GM21528 (cell line): ENCODE measurements at regions not wholly inside any gene's neighbourhood (a gene's known extent, or its start where the extent isn't known, plus 50 kb on each side); places are given as distances from the start of the nearest gene placed in this dataset.
"Not testable (repeated sequence)": the region's sequence is repeated elsewhere in the genome, so short reads cannot be mapped to it uniquely, and the experiment has no call there.

ENCODE experiments used
- ATAC-seq: cut with Tn5 transposase; IDR thresholded peaks from one replicate; pipeline ENCODE4 v1.9.1; 2021; ENCODE audit warnings: mild to moderate bottlenecking, moderate library complexity; ENCODE audit not compliant: unreplicated experiment, low FRiP score

GRCh38 chr12:107826276-107826675, 51.8 kb downstream of the ASCL4 start:
- ATAC-seq: no peak

GRCh38 chr12:107829271-107829670, 54.8 kb downstream of the ASCL4 start:
- ATAC-seq: no peak

GRCh38 chr12:107832441-107832840, 57.9 kb downstream of the ASCL4 start:
- no peak for ATAC-seq

GRCh38 chr12:107840186-107840585, 65.7 kb downstream of the ASCL4 start:
- no peak for ATAC-seq

GRCh38 chr12:107843351-107844311, 69.1 kb downstream of the ASCL4 start:
- no peak for ATAC-seq

GRCh38 chr12:107844312-107844921, 69.9 kb downstream of the ASCL4 start:
- ATAC-seq: no peak

- ATAC-seq: no peak
Observed at GRCh38 chr12:107845226-107845979, 70.9 kb downstream of the ASCL4 start.

- no peak for ATAC-seq
Observed at GRCh38 chr12:107845980-107846659, 71.6 kb downstream of the ASCL4 start.

- ATAC-seq: no peak
Observed at GRCh38 chr12:107847430-107847829, 72.9 kb downstream of the ASCL4 start.

GRCh38 chr12:107847830-107848229, 73.3 kb downstream of the ASCL4 start:
- ATAC-seq: no peak

GRCh38 chr12:107853479-107853878, 79.0 kb downstream of the ASCL4 start:
- ATAC-seq: no peak

- ATAC-seq: no peak
Observed at GRCh38 chr12:107855471-107855870, 81.0 kb downstream of the ASCL4 start.

- ATAC-seq: no peak
Observed at GRCh38 chr12:107856096-107856495, 81.6 kb downstream of the ASCL4 start.

GRCh38 chr12:107857191-107857590, 82.7 kb downstream of the ASCL4 start:
- no peak for ATAC-seq

GRCh38 chr12:107859367-107859766, 84.9 kb downstream of the ASCL4 start:
- ATAC-seq: no peak

GRCh38 chr12:107864235-107864634, 89.7 kb downstream of the ASCL4 start:
- no peak for ATAC-seq

GRCh38 chr12:107864727-107865126, 90.2 kb downstream of the ASCL4 start:
- ATAC-seq: not testable (repeated sequence)

- no peak for ATAC-seq
Observed at GRCh38 chr12:107873223-107873622, 98.7 kb downstream of the ASCL4 start.

- ATAC-seq: no peak
Observed at GRCh38 chr12:107875786-107876185, 101.3 kb downstream of the ASCL4 start.
